ENCODE measurements at regions not wholly inside any gene's neighbourhood (a gene's known extent, or its start where the extent isn't known, plus 50 kb on each side); places are given as distances from the start of the nearest gene placed in this dataset.

GRCh38 chr2:12536976-12537375, 179.8 kb upstream of the TRIB2 start:
- Histone ChIP-seq H3K4me3 (no peak overlapping the region), H3F3A (ENCODE audit: insufficient read depth, low read depth) (peaks cover 7% of the 10 kb centered on the region), H3K27ac (no peak overlapping the region), H4K20me1 (ENCODE audit: insufficient read depth) (no peaks in the 10 kb centered on the region), H2AFZ (no peak overlapping the region), H3K9me2 (ENCODE audit: insufficient read depth) (no peaks in the 10 kb centered on the region), H3K79me2 (ENCODE audit: low read depth) (no peaks in the 10 kb centered on the region), H3K36me3 (ENCODE audit: low read depth) (no peaks in the 10 kb centered on the region), H3K27me3 (ENCODE audit: insufficient read depth, low read depth) (no peaks in the 10 kb centered on the region), H3K4me1 (replicated peaks; ENCODE audit: insufficient read depth) (peaks cover 29% of the 10 kb centered on the region), H3K9me3 (ENCODE audit: insufficient read depth, low read depth) (no peaks in the 10 kb centered on the region), H3K4me2 (no peak overlapping the region)
- no TSS peak for BruUV-seq (replicated peaks)
- POLR2A ChIA-PET (ENCODE audit: unreplicated experiment), result no interaction called here
- CTCF ChIA-PET, result no interaction called here
- TF ChIP-seq, protein P1, sequence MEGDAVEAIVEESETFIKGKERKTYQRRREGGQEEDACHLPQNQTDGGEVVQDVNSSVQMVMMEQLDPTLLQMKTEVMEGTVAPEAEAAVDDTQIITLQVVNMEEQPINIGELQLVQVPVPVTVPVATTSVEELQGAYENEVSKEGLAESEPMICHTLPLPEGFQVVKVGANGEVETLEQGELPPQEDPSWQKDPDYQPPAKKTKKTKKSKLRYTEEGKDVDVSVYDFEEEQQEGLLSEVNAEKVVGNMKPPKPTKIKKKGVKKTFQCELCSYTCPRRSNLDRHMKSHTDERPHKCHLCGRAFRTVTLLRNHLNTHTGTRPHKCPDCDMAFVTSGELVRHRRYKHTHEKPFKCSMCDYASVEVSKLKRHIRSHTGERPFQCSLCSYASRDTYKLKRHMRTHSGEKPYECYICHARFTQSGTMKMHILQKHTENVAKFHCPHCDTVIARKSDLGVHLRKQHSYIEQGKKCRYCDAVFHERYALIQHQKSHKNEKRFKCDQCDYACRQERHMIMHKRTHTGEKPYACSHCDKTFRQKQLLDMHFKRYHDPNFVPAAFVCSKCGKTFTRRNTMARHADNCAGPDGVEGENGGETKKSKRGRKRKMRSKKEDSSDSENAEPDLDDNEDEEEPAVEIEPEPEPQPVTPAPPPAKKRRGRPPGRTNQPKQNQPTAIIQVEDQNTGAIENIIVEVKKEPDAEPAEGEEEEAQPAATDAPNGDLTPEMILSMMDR (conservative IDR thresholded peaks at IDR 0.05), result no peak
- no peak for TF ChIP-seq EZH2 (IDR thresholded peaks at IDR 0.05; ENCODE audit: low read depth)
- DNase-seq, result no peak
- intact Hi-C loops (cut with micrococcal nuclease; ENCODE audit: unreplicated experiment), result no loop called here

- Histone ChIP-seq H3K79me2 (ENCODE audit: low read depth) (no peaks in the 10 kb centered on the region), H3K9me2 (ENCODE audit: insufficient read depth) (no peaks in the 10 kb centered on the region), H2AFZ (no peak overlapping the region), H3K36me3 (ENCODE audit: low read depth) (no peaks in the 10 kb centered on the region), H3K27me3 (ENCODE audit: insufficient read depth, low read depth) (no peaks in the 10 kb centered on the region), H3K4me2 (no peak overlapping the region), H3K27ac (no peak overlapping the region), H3K4me1 (replicated peaks; ENCODE audit: insufficient read depth) (peaks cover 22% of the 10 kb centered on the region), H3K4me3 (no peak overlapping the region), H4K20me1 (ENCODE audit: insufficient read depth) (no peaks in the 10 kb centered on the region), H3K9me3 (ENCODE audit: insufficient read depth, low read depth) (no peaks in the 10 kb centered on the region), H3F3A (ENCODE audit: insufficient read depth, low read depth) (peaks cover 7% of the 10 kb centered on the region)
- no peak for TF ChIP-seq EZH2 (IDR thresholded peaks at IDR 0.05; ENCODE audit: low read depth)
- TF ChIP-seq, protein P1 (conservative IDR thresholded peaks at IDR 0.05), result no peak
- intact Hi-C loops (cut with micrococcal nuclease; ENCODE audit: unreplicated experiment), result no loop called here
- no TSS peak for BruUV-seq (replicated peaks)
- no peak for DNase-seq
- CTCF ChIA-PET, result interaction anchor here (0.6 kb wide), 1 partner anchor 784 kb away, joined by 3 read pairs; no protein-coding TSS in a partner anchor
- POLR2A ChIA-PET (ENCODE audit: unreplicated experiment), result no interaction called here
These were observed 178.5 kb upstream of the TRIB2 start for GRCh38 chr2:12538138-12538694.

DNA sequence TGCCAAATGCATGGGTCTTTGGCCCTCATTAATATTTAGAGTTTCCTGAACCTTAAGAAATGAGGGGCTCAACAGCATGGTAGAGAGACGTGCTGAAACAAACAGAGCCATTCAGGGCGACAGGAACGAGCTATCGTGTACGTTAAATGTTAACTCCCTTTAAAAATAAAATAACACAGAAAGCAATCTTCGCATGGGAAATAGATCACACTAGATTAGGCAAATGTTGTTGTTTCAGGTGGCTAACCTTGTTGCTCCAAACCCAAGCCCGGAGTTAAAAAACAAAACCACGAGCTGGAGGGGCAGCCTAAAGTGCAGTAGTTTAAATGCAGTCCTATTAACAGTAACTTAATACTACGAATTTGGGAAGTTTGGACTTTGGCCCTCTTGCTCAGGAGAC, 177.4 kb upstream of the TRIB2 start:
- Histone ChIP-seq H3K9me3 (ENCODE audit: insufficient read depth, low read depth) (no peaks in the 10 kb centered on the region), H3K4me3 (no peak overlapping the region), H3F3A (ENCODE audit: insufficient read depth, low read depth) (peaks cover 2% of the 10 kb centered on the region), H3K79me2 (ENCODE audit: low read depth) (no peaks in the 10 kb centered on the region), H3K4me2 (no peak overlapping the region), H3K27ac (no peak overlapping the region), H3K36me3 (ENCODE audit: low read depth) (no peaks in the 10 kb centered on the region), H2AFZ (no peak overlapping the region), H3K9me2 (ENCODE audit: insufficient read depth) (no peaks in the 10 kb centered on the region), H4K20me1 (ENCODE audit: insufficient read depth) (no peaks in the 10 kb centered on the region), H3K27me3 (ENCODE audit: insufficient read depth, low read depth) (no peaks in the 10 kb centered on the region), H3K4me1 (replicated peaks; ENCODE audit: insufficient read depth) (peaks cover 11% of the 10 kb centered on the region)
- ChIA-PET CTCF (no interaction called here), POLR2A (ENCODE audit: unreplicated experiment) (no interaction called here)
- intact Hi-C loops (cut with micrococcal nuclease; ENCODE audit: unreplicated experiment), result no loop called here
- BruUV-seq (replicated peaks), result no TSS peak
- DNase-seq, result no peak
- no peak for TF ChIP-seq EZH2 (IDR thresholded peaks at IDR 0.05; ENCODE audit: low read depth)
- TF ChIP-seq, protein P1 (conservative IDR thresholded peaks at IDR 0.05), result no peak
